SK-N-SH treated with all-trans-retinoic acid at 6 μM for 48 hours (cell line): ENCODE measurements at regions not wholly inside any gene's neighbourhood (a gene's known extent, or its start where the extent isn't known, plus 50 kb on each side); places are given as distances from the start of the nearest gene placed in this dataset.

Experiments used
- ATAC-seq: fragments of 200-7000 bp; cut with Tn5 transposase; 3 replicates; pipeline ENCODE4 v1.9.1; 2020; ENCODE audit warnings: mild to moderate bottlenecking, moderate library complexity
- ARNTL ChIP-seq: fragments of 450-650 bp; formaldehyde crosslinking; IDR thresholded peaks from 2 replicates; pipeline ENCODE4 v1.5.0; 2020; ENCODE audit warnings: low read depth, mild to moderate bottlenecking, moderate library complexity, borderline replicate concordance
- BACH2 ChIP-seq: fragments of 250-450 bp; sonication (Bioruptor Pico); IDR thresholded peaks from 2 replicates; pipeline ENCODE4 v1.9.0; 2021; ENCODE audit warnings: mild to moderate bottlenecking, borderline replicate concordance
- CSDC2 ChIP-seq: fragments of 250-450 bp; sonication (Bioruptor Pico); IDR thresholded peaks from 2 replicates; pipeline ENCODE4 v1.5.0; 2020; ENCODE audit warnings: mild to moderate bottlenecking, moderate library complexity
- ESRRG ChIP-seq: fragments of 250-450 bp; sonication (Bioruptor Pico); IDR thresholded peaks from 2 replicates; pipeline ENCODE4 v1.6.1; 2021; ENCODE audit warnings: mild to moderate bottlenecking
- GLIS3 ChIP-seq: fragments of 250-450 bp; sonication (Bioruptor Pico); IDR thresholded peaks from 2 replicates; pipeline ENCODE4 v1.5.0; 2020; ENCODE audit warnings: mild to moderate bottlenecking, moderate library complexity
- ISL1 ChIP-seq: fragments of 250-450 bp; sonication (Bioruptor Pico); IDR thresholded peaks from 2 replicates; pipeline ENCODE4 v2.1.2; 2022; ENCODE audit warnings: mild to moderate bottlenecking, moderate library complexity
- OSR1 ChIP-seq: fragments of 250-450 bp; sonication (Bioruptor Pico); IDR thresholded peaks from 2 replicates; pipeline ENCODE4 v1.8.0; 2022; ENCODE audit warnings: moderate library complexity, mild to moderate bottlenecking, inconsistent platforms
- PPARA ChIP-seq: fragments of 250-450 bp; sonication (Bioruptor Pico); IDR thresholded peaks from 2 replicates; pipeline ENCODE4 v1.5.0; 2020; ENCODE audit warnings: mild to moderate bottlenecking, borderline replicate concordance
- TCF4 ChIP-seq: fragments of 250-450 bp; sonication (Bioruptor Pico); IDR thresholded peaks from 2 replicates; pipeline ENCODE4 v1.8.0; 2021; ENCODE audit warnings: mild to moderate bottlenecking, moderate library complexity, borderline replicate concordance
- TOX ChIP-seq: fragments of 250-450 bp; sonication (Bioruptor Pico); IDR thresholded peaks from 2 replicates; pipeline ENCODE4 v1.8.0; 2021; ENCODE audit warnings: mild to moderate bottlenecking, moderate library complexity, borderline replicate concordance
- ZC3H10 ChIP-seq: fragments of 250-450 bp; sonication (Bioruptor Pico); IDR thresholded peaks from 2 replicates; pipeline ENCODE4 v1.5.1; 2021; ENCODE audit warnings: mild to moderate bottlenecking, moderate library complexity
- ZFP3 ChIP-seq: fragments of 250-450 bp; sonication (Bioruptor Pico); IDR thresholded peaks from 2 replicates; pipeline ENCODE4 v1.5.0; 2020; ENCODE audit warnings: mild to moderate bottlenecking, moderate library complexity
- ZFP30 ChIP-seq: fragments of 450-650 bp; formaldehyde crosslinking; IDR thresholded peaks from 2 replicates; pipeline ENCODE4 v1.5.0; 2022; ENCODE audit warnings: mild to moderate bottlenecking, moderate library complexity
- ZNF565 ChIP-seq: fragments of 450-650 bp; formaldehyde crosslinking; conservative IDR thresholded peaks from 2 replicates; pipeline ENCODE4 v1.5.0; 2020; ENCODE audit warnings: low read depth, mild to moderate bottlenecking, moderate library complexity
- ZNF8 ChIP-seq: fragments of 450-650 bp; formaldehyde crosslinking; IDR thresholded peaks from 2 replicates; pipeline ENCODE4 v1.5.0; 2020; ENCODE audit warnings: mild to moderate bottlenecking, moderate library complexity
- TF ChIP-seq, protein P1 (sequence below): fragments of 250-450 bp; sonication (Bioruptor Pico); IDR thresholded peaks from 2 replicates; pipeline ENCODE4 v1.5.0; 2020; ENCODE audit warnings: mild to moderate bottlenecking, moderate library complexity
- TF ChIP-seq, protein P2 (sequence below): fragments of 250-450 bp; sonication (Bioruptor Pico); IDR thresholded peaks from 2 replicates; pipeline ENCODE4 v1.5.1; 2021; ENCODE audit warnings: mild to moderate bottlenecking, moderate library complexity
- TF ChIP-seq, protein P3 (sequence below): fragments of 250-450 bp; sonication (Bioruptor Pico); IDR thresholded peaks from 2 replicates; pipeline ENCODE4 v1.8.0; 2021; ENCODE audit warnings: low read depth, mild to moderate bottlenecking, moderate library complexity, borderline replicate concordance
- TF ChIP-seq, protein P4 (sequence below): fragments of 250-450 bp; sonication (Bioruptor Pico); IDR thresholded peaks from 2 replicates; pipeline ENCODE4 v1.5.1; 2020; ENCODE audit warnings: low read depth, mild to moderate bottlenecking, moderate library complexity

DNA sequence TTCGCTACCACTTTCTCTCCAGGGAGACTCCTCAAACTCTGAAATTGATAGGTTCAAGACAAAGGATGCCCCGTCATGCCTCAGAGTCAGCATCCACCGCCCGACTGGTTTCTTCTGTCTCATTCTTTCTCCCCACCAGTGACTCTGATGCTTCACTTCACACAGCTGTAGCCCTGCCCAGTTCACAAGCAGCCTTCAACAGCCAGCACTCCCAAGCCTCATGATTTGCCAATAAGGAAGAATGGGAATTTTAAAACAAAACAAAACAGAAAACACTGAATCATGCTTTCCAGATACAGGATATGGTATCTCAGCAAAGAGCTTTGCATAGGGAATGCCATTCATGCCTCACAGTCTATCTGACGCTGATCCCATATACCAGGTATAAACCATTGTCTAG, 371.2 kb upstream of the RORB start:
- ATAC-seq, result no peak
- TF ChIP-seq TCF4 (CRISPR knock-in tag) (no peak), GLIS3 (CRISPR knock-in tag) (no peak), BACH2 (no peak), ISL1 (CRISPR knock-in tag) (no peak), ZNF8 (no peak), TOX (no peak)
- TF ChIP-seq, all 23 proteins: peak for 0

DNA sequence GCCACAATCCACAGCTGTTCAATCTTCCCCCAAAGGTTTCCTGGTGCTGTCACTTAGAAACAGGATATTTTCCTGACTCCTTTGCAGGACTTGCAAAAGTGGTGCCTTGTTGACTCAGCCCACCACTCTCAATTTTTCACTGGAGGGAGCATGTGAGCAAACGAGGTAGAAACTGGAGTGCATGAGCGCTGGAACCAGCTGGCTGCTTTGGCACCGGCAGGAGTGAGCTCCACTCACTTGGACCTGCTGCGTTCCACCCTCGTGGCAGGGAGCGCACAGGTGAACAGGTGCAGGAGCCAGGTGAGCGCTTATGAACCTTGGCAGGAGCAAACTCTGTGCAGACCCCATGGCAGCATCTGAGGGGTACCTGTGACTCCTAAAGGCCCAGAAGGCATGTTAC, 364.1 kb upstream of the RORB start:
- TF ChIP-seq ZC3H10, result no peak
- no peak for ATAC-seq

DNA sequence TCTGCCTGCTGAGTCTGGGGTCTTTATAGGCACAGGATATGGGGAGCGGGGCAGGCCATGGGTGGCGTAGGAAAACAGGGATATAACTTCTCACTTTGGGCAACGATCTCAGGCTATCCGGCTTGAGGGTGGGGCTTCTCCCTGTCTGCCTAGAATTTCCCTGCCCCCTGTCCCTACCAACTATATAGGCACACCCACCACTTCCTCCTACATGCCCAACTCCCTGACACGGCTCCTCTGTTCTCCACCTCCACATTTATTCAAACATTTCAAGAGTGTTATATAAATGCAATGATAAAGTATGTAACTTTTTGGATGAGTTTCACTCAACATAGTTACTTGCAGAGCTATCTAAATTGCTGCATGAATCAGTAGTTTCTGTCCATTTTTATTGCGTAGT, 363.2 kb upstream of the RORB start:
- TF ChIP-seq ESRRG (CRISPR knock-in tag) (no peak), ZNF565 (CRISPR knock-in tag) (no peak), ZC3H10 (no peak)
- TF ChIP-seq, protein P1, sequence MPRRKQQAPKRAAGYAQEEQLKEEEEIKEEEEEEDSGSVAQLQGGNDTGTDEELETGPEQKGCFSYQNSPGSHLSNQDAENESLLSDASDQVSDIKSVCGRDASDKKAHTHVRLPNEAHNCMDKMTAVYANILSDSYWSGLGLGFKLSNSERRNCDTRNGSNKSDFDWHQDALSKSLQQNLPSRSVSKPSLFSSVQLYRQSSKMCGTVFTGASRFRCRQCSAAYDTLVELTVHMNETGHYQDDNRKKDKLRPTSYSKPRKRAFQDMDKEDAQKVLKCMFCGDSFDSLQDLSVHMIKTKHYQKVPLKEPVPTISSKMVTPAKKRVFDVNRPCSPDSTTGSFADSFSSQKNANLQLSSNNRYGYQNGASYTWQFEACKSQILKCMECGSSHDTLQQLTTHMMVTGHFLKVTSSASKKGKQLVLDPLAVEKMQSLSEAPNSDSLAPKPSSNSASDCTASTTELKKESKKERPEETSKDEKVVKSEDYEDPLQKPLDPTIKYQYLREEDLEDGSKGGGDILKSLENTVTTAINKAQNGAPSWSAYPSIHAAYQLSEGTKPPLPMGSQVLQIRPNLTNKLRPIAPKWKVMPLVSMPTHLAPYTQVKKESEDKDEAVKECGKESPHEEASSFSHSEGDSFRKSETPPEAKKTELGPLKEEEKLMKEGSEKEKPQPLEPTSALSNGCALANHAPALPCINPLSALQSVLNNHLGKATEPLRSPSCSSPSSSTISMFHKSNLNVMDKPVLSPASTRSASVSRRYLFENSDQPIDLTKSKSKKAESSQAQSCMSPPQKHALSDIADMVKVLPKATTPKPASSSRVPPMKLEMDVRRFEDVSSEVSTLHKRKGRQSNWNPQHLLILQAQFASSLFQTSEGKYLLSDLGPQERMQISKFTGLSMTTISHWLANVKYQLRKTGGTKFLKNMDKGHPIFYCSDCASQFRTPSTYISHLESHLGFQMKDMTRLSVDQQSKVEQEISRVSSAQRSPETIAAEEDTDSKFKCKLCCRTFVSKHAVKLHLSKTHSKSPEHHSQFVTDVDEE, result no peak
- ATAC-seq, result no peak

DNA sequence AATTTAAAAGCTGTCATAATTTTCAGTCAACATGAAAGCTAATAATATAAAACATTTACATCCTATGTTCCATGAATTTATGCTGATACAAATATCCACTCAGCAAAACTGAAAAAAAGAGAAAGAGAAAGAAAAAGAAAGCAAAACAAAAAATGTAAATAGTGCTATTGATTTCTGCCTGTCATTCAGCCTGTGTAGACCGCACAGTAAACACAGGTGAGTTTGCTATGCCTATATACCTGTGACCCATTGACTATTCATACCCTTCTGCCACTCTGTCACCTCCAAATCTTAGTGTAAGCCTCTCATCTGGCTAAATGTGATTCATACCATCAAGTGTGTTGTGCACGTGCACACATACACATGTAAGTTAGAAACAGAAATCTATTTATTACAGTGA, 359.0 kb upstream of the RORB start:
- no peak for ATAC-seq
- TF ChIP-seq, protein P2, sequence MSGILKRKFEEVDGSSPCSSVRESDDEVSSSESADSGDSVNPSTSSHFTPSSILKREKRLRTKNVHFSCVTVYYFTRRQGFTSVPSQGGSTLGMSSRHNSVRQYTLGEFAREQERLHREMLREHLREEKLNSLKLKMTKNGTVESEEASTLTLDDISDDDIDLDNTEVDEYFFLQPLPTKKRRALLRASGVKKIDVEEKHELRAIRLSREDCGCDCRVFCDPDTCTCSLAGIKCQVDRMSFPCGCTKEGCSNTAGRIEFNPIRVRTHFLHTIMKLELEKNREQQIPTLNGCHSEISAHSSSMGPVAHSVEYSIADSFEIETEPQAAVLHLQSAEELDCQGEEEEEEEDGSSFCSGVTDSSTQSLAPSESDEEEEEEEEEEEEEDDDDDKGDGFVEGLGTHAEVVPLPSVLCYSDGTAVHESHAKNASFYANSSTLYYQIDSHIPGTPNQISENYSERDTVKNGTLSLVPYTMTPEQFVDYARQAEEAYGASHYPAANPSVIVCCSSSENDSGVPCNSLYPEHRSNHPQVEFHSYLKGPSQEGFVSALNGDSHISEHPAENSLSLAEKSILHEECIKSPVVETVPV (CRISPR knock-in tag), result no peak
- TF ChIP-seq ARNTL (CRISPR knock-in tag) (no peak), PPARA (no peak)
- TF ChIP-seq, all 23 proteins: peak for 0

DNA sequence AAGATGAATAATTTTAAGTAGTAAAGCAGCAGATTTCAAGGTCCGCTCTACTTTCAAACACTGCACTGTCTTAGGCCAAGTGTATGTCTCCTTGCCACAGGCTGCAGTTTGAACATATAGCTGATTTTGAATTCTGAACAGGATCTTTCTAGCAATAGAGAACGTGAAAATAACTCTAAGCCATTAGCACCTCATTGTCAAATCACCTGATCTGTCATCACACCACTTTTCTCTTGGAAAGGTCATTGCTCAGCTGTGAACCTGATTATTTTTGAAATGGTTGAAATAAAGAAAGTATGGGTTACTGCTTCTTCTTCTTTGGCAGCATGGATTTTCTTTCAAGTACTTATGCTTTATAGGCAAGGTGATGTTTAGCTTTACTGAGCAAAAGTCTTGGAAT, 357.0 kb upstream of the RORB start:
- TF ChIP-seq, protein P3, sequence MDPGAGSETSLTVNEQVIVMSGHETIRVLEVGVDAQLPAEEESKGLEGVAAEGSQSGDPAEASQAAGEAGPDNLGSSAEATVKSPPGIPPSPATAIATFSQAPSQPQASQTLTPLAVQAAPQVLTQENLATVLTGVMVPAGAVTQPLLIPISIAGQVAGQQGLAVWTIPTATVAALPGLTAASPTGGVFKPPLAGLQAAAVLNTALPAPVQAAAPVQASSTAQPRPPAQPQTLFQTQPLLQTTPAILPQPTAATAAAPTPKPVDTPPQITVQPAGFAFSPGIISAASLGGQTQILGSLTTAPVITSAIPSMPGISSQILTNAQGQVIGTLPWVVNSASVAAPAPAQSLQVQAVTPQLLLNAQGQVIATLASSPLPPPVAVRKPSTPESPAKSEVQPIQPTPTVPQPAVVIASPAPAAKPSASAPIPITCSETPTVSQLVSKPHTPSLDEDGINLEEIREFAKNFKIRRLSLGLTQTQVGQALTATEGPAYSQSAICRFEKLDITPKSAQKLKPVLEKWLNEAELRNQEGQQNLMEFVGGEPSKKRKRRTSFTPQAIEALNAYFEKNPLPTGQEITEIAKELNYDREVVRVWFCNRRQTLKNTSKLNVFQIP, result no peak
- TF ChIP-seq, protein P2 (CRISPR knock-in tag), result no peak
- TF ChIP-seq ZNF8 (no peak), ZFP3 (CRISPR knock-in tag) (no peak), ESRRG (CRISPR knock-in tag) (no peak), ARNTL (CRISPR knock-in tag) (no peak), CSDC2 (CRISPR knock-in tag) (no peak), PPARA (no peak), ZC3H10 (no peak), OSR1 (CRISPR knock-in tag) (no peak), ZFP30 (CRISPR knock-in tag) (no peak), ISL1 (CRISPR knock-in tag) (no peak), GLIS3 (CRISPR knock-in tag) (no peak)
- TF ChIP-seq, protein P4, sequence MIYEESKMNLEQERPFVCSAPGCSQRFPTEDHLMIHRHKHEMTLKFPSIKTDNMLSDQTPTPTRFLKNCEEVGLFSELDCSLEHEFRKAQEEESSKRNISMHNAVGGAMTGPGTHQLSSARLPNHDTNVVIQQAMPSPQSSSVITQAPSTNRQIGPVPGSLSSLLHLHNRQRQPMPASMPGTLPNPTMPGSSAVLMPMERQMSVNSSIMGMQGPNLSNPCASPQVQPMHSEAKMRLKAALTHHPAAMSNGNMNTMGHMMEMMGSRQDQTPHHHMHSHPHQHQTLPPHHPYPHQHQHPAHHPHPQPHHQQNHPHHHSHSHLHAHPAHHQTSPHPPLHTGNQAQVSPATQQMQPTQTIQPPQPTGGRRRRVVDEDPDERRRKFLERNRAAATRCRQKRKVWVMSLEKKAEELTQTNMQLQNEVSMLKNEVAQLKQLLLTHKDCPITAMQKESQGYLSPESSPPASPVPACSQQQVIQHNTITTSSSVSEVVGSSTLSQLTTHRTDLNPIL, result no peak
- no peak for ATAC-seq
